Ureter (tissue), 1 donor: ENCODE measurements at regions not wholly inside any gene's neighbourhood (a gene's known extent, or its start where the extent isn't known, plus 50 kb on each side); places are given as distances from the start of the nearest gene placed in this dataset.

ENCODE experiments used
- DNase-seq: peaks from one replicate; pipeline ENCODE4 v3.0.0-alpha.2; 2020; ENCODE audit warnings: low spot score
- donor health status: DM: yes; HTN: yes; CAD: no.

DNA sequence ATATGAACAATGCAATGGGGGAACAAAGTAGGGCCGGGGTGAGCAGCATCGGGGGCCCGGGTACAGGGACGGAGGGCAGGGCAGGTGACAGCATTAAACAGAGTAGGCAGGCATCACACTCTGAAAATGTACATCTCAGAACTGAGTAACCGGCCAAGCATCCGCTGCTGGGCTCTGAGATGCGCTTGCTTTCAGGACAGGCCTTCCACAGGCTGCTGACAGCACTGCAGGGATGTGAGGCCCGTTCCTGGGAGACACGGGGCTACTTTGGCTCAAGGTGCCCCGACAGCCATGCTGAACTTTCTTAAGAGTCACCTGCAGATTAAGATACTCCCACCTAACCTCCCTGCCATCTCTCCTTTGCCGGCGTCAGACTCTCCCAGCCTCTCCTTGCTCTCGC is 64.3 kb upstream of the FGFR2 start:
- DNase-seq: no peak

- peak; percentile 59 for DNase-seq
These were observed 63.2 kb upstream of the FGFR2 start for GRCh38 chr10:121661451-121661851.

GRCh38 chr10:121659236-121659635 is 61.0 kb upstream of the FGFR2 start:
- no peak for DNase-seq

- no peak for DNase-seq
These were observed 60.4 kb upstream of the FGFR2 start for GRCh38 chr10:121658611-121659010.

- DNase-seq: no peak
These were observed 59.9 kb upstream of the FGFR2 start for GRCh38 chr10:121658111-121658510.

DNA sequence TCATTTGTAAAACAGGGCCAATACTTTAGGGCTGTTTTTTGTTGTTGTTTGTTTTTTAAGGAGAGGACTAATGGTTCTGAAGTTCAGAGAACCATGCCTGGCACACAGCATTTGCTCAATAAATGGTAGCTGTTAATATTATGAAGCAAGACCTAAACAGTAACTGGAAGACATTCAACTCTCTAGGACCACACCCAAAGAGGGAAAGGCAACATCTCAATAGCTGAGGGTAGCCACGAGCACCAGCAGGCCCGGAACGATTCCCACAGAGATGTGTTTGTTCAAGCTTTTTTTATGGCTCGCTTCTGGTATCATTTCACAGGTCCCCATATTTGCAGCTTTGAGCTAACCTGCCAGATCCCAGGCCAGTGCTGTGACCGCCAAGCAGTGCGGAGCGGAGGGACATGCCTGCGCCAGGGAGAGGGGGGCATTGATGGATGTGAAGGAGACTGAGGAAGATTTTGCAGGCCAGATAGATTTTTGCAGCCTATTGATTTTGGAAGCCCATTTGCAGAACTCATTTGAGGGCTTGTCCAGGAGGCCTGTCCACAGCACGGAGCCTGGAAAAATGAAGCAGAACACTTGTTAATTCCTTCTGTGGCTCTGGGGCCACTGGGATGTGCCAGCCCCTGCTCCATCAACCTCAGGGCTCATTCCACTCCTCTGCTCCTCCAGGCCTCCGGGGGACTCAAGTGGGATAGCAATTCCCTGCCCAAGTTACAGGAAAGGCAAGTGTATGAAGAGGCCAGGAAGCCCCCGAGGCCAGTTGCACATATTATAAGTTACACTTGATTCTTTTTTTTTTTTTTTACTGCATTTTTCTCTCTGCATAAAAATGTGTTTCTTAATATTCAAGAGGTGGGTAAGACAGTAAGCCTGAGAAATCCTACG is 57.3 kb upstream of the FGFR2 start:
- no peak for DNase-seq

GRCh38 chr10:121654021-121654545 is 55.8 kb upstream of the FGFR2 start:
- no peak for DNase-seq

- DNase-seq: no peak
These were observed 55.4 kb upstream of the FGFR2 start for GRCh38 chr10:121653608-121654007.

GRCh38 chr10:121648493-121648892 is 50.2 kb upstream of the FGFR2 start:
- DNase-seq: no peak

GRCh38 chr10:121648059-121648458 is 49.8 kb upstream of the FGFR2 start:
- DNase-seq: no peak
